RWPE2 (cell line): ENCODE measurements at regions not wholly inside any gene's neighbourhood (a gene's known extent, or its start where the extent isn't known, plus 50 kb on each side); places are given as distances from the start of the nearest gene placed in this dataset.

Experiments used
- ATAC-seq: fragments of 200-7000 bp; cut with Tn5 transposase; 3 replicates; pipeline ENCODE4 v1.9.1; 2021; ENCODE audit warnings: low read depth
- DNase-seq: peaks from one replicate; pipeline ENCODE4 v3.0.0-alpha.2; 2020; ENCODE audit warnings: low spot score
- H3K27ac ChIP-seq: fragments of 450-650 bp; 2 replicates; pipeline ENCODE4 v1.5.1; 2017; ENCODE audit warnings: mild to moderate bottlenecking; ENCODE audit not compliant: poor library complexity, severe bottlenecking
- H3K27me3 ChIP-seq: fragments of 250-450 bp; sonication (Bioruptor Pico); 2 replicates; pipeline ENCODE4 v1.5.1; 2021; ENCODE audit warnings: mild to moderate bottlenecking, moderate library complexity; ENCODE audit not compliant: insufficient read depth, poor library complexity, severe bottlenecking
- H3K36me3 ChIP-seq: fragments of 250-450 bp; sonication (Bioruptor Pico); 2 replicates; pipeline ENCODE4 v1.5.1; 2020; ENCODE audit warnings: low read depth, mild to moderate bottlenecking, moderate library complexity
- H3K4me1 ChIP-seq: fragments of 250-450 bp; sonication (Bioruptor Pico); 2 replicates; pipeline ENCODE4 v1.5.1; 2021; ENCODE audit warnings: mild to moderate bottlenecking, moderate library complexity; ENCODE audit not compliant: insufficient read depth, poor library complexity, severe bottlenecking
- H3K4me3 ChIP-seq: fragments of 250-450 bp; sonication (Bioruptor Pico); 2 replicates; pipeline ENCODE4 v1.5.1; 2021; ENCODE audit warnings: mild to moderate bottlenecking, moderate library complexity; ENCODE audit not compliant: severe bottlenecking
- H3K9me3 ChIP-seq: fragments of 250-450 bp; sonication (Bioruptor Pico); 2 replicates; pipeline ENCODE4 v1.5.1; 2021; ENCODE audit warnings: mild to moderate bottlenecking, moderate library complexity; ENCODE audit not compliant: severe bottlenecking
- TF ChIP-seq, protein P1 (sequence below): fragments of 450-650 bp; IDR thresholded peaks from one replicate; pipeline ENCODE4 v1.5.1; 2017; ENCODE audit warnings: mild to moderate bottlenecking, moderate library complexity; ENCODE audit not compliant: poor library complexity, severe bottlenecking

GRCh38 chr3:147960786-147961185, 551.6 kb downstream of the ZIC1 start:
- DNase-seq, result no peak
- no peaks in the 10 kb centered on the region for H3K9me3 ChIP-seq
- no peak overlapping the region for H3K4me3 ChIP-seq
- ATAC-seq, result no peak
- TF ChIP-seq, protein P1, sequence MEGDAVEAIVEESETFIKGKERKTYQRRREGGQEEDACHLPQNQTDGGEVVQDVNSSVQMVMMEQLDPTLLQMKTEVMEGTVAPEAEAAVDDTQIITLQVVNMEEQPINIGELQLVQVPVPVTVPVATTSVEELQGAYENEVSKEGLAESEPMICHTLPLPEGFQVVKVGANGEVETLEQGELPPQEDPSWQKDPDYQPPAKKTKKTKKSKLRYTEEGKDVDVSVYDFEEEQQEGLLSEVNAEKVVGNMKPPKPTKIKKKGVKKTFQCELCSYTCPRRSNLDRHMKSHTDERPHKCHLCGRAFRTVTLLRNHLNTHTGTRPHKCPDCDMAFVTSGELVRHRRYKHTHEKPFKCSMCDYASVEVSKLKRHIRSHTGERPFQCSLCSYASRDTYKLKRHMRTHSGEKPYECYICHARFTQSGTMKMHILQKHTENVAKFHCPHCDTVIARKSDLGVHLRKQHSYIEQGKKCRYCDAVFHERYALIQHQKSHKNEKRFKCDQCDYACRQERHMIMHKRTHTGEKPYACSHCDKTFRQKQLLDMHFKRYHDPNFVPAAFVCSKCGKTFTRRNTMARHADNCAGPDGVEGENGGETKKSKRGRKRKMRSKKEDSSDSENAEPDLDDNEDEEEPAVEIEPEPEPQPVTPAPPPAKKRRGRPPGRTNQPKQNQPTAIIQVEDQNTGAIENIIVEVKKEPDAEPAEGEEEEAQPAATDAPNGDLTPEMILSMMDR, result no peak
- H3K36me3 ChIP-seq, result no peaks in the 10 kb centered on the region
- H3K4me1 ChIP-seq, result no peaks in the 10 kb centered on the region
- no peaks in the 10 kb centered on the region for H3K27me3 ChIP-seq
- H3K27ac ChIP-seq, result no peak overlapping the region

GRCh38 chr3:147962408-147963164, 553.4 kb downstream of the ZIC1 start:
- TF ChIP-seq, protein P1, result no peak
- H3K27me3 ChIP-seq, result no peaks in the 10 kb centered on the region
- H3K36me3 ChIP-seq, result no peaks in the 10 kb centered on the region
- no peak overlapping the region for H3K4me3 ChIP-seq
- DNase-seq (no peak), ATAC-seq (no peak)
- no peak overlapping the region for H3K27ac ChIP-seq
- H3K4me1 ChIP-seq, result no peaks in the 10 kb centered on the region
- H3K9me3 ChIP-seq, result no peaks in the 10 kb centered on the region

DNA sequence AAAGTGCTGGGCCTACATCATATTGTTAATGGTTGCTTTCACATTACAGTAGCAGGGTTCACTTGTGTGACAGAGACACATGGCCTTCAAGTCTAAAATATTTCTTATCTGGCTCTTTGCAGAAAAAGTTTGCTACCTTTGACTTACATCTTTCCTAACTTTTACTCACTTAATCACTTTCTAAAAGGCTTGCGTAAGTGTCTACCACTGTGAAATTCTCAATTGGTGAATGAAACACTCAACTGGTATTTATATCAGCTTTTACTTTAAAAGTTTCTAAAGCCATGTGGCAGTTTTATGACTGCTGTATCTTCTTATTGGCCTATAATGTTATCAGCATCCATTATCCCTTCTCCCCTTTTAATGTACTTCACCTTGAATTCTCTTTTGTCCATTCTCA, 554.5 kb downstream of the ZIC1 start:
- no peak for ATAC-seq
- TF ChIP-seq, protein P1, result no peak

GRCh38 chr3:147975165-147975564, 566.0 kb downstream of the ZIC1 start:
- Histone ChIP-seq H3K4me3 (no peak overlapping the region), H3K27ac (no peak overlapping the region), H3K27me3 (no peaks in the 10 kb centered on the region), H3K4me1 (no peaks in the 10 kb centered on the region), H3K36me3 (no peaks in the 10 kb centered on the region), H3K9me3 (no peaks in the 10 kb centered on the region)
- DNase-seq (no peak), ATAC-seq (no peak)
- TF ChIP-seq, protein P1, result no peak

More for the DNA sequence above, 554.5 kb downstream of the ZIC1 start:
- no peak for DNase-seq
- Histone ChIP-seq H3K9me3 (no peaks in the 10 kb centered on the region), H3K27ac (no peak overlapping the region), H3K27me3 (no peaks in the 10 kb centered on the region), H3K4me3 (no peak overlapping the region), H3K4me1 (no peaks in the 10 kb centered on the region), H3K36me3 (no peaks in the 10 kb centered on the region)

DNA sequence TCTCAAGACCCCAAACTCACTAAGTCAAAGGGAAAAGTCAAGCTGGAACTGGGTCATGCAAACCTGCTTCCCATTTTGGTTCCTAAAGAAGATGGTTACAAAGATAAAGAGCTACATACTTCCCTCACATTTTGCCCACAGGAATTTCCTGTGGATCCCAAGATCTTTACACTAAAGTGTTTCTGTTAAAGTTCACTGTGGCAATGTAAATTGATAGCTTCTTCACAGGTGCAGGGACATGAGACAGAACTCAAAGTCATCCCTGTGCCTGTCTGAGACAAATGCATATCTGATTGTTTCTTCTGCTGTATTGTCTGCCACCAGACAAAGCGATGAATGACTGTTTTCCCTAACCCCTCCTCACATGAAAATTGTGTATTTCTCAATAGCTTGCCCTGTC, 567.8 kb downstream of the ZIC1 start:
- H3K4me3 ChIP-seq, result no peak overlapping the region
- no peaks in the 10 kb centered on the region for H3K9me3 ChIP-seq
- H3K27me3 ChIP-seq, result no peaks in the 10 kb centered on the region
- TF ChIP-seq, protein P1, result no peak
- no peak overlapping the region for H3K27ac ChIP-seq
- H3K36me3 ChIP-seq, result no peaks in the 10 kb centered on the region
- ATAC-seq (no peak), DNase-seq (no peak)
- H3K4me1 ChIP-seq, result no peaks in the 10 kb centered on the region
